Spleen (tissue), 7 donors: ENCODE measurements at regions not wholly inside any gene's neighbourhood (a gene's known extent, or its start where the extent isn't known, plus 50 kb on each side); places are given as distances from the start of the nearest gene placed in this dataset.

Experiments
- CTCF ChIP-seq, 11 experiments: fragments of 200-600 bp in 7 of 11; fragments of 450-650 bp in 4 of 11; sonication (generic) in 4 of 11; IDR thresholded peaks in 8 of 11; conservative IDR thresholded peaks in 3 of 11; 1 replicate in 7 of 11; 2 replicates in 4 of 11; pipeline versions ENCODE4 v1.4.0 to v1.8.0; 2016 to 2021; ENCODE audit warnings: antibody characterized with exemption in 11 of 11, inconsistent platforms in 4 of 11, mild to moderate bottlenecking in 1 of 11
- POLR2A ChIP-seq, 3 donors: fragments of 450-650 bp; IDR thresholded peaks; one replicate each; pipeline ENCODE4 v1.5.1; 2017; ENCODE audit warnings: antibody characterized with exemption in 3 of 3, mild to moderate bottlenecking in 1 of 3
- POLR2AphosphoS5 ChIP-seq, 3 donors: sonication (generic); formaldehyde crosslinking; IDR thresholded peaks; one replicate each; pipeline ENCODE4 v1.5.1; 2017; ENCODE audit warnings: antibody characterized with exemption in 3 of 3
- donor health status: DM: no; HTN: no; CAD: no; lungs with moderate emphysema.
- donor health status: DM: no; HTN: no; CAD: no.
- donor health status: DM: no; HTN: no; CAD: no.

- no peak for TF ChIP-seq POLR2A (IDR thresholded peaks at IDR 0.05)
- no peak for TF ChIP-seq POLR2AphosphoS5 (IDR thresholded peaks at IDR 0.05)
- TF ChIP-seq CTCF (IDR thresholded peaks at IDR 0.05 in 8 of 11, conservative IDR thresholded peaks at IDR 0.05 in 3 of 11), result no peak
These were observed 1237.1 kb downstream of the PCDH19 start for GRCh38 chrX:99172958-99173357.
